ENCODE measurements at regions not wholly inside any gene's neighbourhood (a gene's known extent, or its start where the extent isn't known, plus 50 kb on each side); places are given as distances from the start of the nearest gene placed in this dataset.

DNA sequence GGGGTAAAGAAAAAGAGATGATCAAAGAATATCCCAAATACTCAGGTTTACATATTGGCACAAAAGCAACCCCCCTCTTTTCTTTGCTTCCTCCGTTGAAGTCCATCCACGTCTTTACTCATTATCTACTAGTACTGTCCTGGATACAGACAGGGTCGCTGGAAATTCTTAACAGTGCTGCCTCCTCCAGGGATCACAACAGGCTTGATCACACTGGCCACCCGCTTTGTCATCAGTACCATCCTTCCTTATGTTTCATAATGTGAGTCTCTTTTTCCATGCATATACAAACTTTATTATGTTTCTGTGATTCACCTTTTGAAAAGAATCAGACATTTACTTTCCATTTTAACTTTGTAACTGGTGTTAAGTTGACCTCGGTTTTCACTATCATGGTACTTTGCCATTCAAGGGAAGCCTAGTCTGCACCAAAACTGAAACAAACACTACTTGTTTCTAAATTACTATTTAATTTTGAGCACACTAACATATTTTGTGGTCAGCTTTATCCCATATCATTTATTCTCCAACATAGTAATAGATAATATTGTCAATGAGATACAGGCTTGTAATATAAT lies 387.5 kb upstream of the PPP1R2C start:
- no peak overlapping the region for H3K4me3 ChIP-seq (ENCODE audit: control insufficient read depth, low read depth, low read length)
- TF ChIP-seq, protein P1, sequence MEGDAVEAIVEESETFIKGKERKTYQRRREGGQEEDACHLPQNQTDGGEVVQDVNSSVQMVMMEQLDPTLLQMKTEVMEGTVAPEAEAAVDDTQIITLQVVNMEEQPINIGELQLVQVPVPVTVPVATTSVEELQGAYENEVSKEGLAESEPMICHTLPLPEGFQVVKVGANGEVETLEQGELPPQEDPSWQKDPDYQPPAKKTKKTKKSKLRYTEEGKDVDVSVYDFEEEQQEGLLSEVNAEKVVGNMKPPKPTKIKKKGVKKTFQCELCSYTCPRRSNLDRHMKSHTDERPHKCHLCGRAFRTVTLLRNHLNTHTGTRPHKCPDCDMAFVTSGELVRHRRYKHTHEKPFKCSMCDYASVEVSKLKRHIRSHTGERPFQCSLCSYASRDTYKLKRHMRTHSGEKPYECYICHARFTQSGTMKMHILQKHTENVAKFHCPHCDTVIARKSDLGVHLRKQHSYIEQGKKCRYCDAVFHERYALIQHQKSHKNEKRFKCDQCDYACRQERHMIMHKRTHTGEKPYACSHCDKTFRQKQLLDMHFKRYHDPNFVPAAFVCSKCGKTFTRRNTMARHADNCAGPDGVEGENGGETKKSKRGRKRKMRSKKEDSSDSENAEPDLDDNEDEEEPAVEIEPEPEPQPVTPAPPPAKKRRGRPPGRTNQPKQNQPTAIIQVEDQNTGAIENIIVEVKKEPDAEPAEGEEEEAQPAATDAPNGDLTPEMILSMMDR (conservative IDR thresholded peaks at IDR 0.05; ENCODE audit: control insufficient read depth, insufficient read depth, low read depth, low read length) = no peak
- no peak for DNase-seq (ENCODE audit: low read depth)

DNA sequence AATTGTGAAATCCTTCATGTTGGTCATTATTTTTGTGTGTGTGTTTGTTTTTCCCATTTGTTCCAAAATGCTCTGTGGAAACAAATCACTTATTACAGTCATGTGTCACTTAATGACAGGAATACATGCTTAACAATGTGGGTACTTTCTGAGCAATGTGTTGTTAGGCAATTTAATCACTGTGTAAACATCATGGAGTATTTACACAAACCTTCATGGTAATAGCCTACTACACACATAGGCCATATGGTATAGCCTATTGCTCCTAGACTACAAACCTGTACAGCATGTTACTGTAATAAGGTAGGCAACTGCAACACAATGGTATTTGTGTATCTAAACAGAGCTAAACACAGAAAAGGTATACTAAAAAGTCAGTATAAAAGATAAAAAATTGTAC lies 388.9 kb upstream of the PPP1R2C start:
- H3K4me3 ChIP-seq (ENCODE audit: control insufficient read depth, low read depth, low read length) = no peak overlapping the region
- TF ChIP-seq, protein P1 (conservative IDR thresholded peaks at IDR 0.05; ENCODE audit: control insufficient read depth, insufficient read depth, low read depth, low read length) = no peak
- DNase-seq (ENCODE audit: low read depth) = no peak

DNA sequence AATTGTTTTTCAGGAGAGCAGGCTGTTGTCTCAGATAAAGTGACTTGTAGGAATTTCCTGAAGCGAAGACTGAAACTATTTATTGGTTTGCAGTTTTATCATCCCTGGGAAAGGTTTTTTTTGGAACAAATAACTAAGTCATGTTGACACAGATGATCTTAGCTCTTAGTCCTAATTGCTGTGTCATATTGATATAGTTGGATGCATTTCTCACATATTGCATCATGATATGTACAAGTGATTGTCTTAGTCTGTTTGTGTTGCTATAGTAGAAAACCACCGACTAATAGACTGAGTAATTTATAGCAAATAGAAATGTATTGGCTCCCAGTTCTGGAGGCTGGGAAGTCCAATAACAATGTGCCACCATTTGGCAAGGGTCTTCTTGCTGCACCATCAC lies 397.5 kb upstream of the PPP1R2C start:
- TF ChIP-seq, protein P1 (conservative IDR thresholded peaks at IDR 0.05; ENCODE audit: control insufficient read depth, insufficient read depth, low read depth, low read length) = no peak

GRCh38 chrX:43176686-43177085 lies 398.7 kb upstream of the PPP1R2C start:
- TF ChIP-seq, protein P1 (conservative IDR thresholded peaks at IDR 0.05; ENCODE audit: control insufficient read depth, insufficient read depth, low read depth, low read length) = no peak
- no peak overlapping the region for H3K4me3 ChIP-seq (ENCODE audit: control insufficient read depth, low read depth, low read length)
- DNase-seq (ENCODE audit: low read depth) = no peak

More for the DNA sequence above, 397.5 kb upstream of the PPP1R2C start:
- no peak for DNase-seq (ENCODE audit: low read depth)
- H3K4me3 ChIP-seq (ENCODE audit: control insufficient read depth, low read depth, low read length) = no peak overlapping the region

- no peak for DNase-seq (ENCODE audit: low read depth)
- TF ChIP-seq, protein P1 (conservative IDR thresholded peaks at IDR 0.05; ENCODE audit: control insufficient read depth, insufficient read depth, low read depth, low read length) = no peak
- no peak overlapping the region for H3K4me3 ChIP-seq (ENCODE audit: control insufficient read depth, low read depth, low read length)
Observed at GRCh38 chrX:43188296-43188695, 410.3 kb upstream of the PPP1R2C start.

DNA sequence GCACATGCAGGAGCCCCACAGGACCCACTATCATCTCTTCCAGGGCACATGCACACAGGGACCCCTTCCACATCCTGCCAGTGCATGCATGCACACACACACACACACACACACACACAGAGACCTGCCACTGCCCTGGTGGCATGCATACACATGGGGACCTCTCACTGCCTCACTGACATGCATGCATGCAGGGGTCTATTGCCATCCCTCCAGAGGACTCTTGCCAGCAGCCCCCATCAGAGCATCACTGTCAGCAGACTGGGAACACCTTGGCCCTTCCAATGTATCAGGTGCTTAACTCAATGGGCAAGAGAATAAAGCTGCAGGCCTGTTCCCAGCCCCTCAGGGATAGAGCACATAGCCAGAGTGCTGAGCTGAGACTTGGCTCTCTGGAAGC lies 433.6 kb upstream of the PPP1R2C start:
- no peak for DNase-seq (ENCODE audit: low read depth)
- H3K4me3 ChIP-seq (ENCODE audit: control insufficient read depth, low read depth, low read length) = no peak overlapping the region
- TF ChIP-seq, protein P1 (conservative IDR thresholded peaks at IDR 0.05; ENCODE audit: control insufficient read depth, insufficient read depth, low read depth, low read length) = no peak

- no peak for DNase-seq (ENCODE audit: low read depth)
- TF ChIP-seq, protein P1 (conservative IDR thresholded peaks at IDR 0.05; ENCODE audit: control insufficient read depth, insufficient read depth, low read depth, low read length) = no peak
- H3K4me3 ChIP-seq (ENCODE audit: control insufficient read depth, low read depth, low read length) = no peak overlapping the region
Observed at GRCh38 chrX:43218198-43218597, 437.9 kb upstream of the MAOA start.
